Pancreas (tissue), 10 donors: ENCODE measurements at regions not wholly inside any gene's neighbourhood (a gene's known extent, or its start where the extent isn't known, plus 50 kb on each side); places are given as distances from the start of the nearest gene placed in this dataset.
A peak's percentile ranks its signal among the peaks of the same experiment; 100 is the strongest.

Source experiments
- ATAC-seq, 4 donors: fragments of 200-7000 bp; cut with Tn5 transposase; one replicate each; pipeline versions ENCODE4 v1.8.0 to v1.9.1; 2020; ENCODE audit warnings: mild to moderate bottlenecking in 4 of 4, moderate library complexity in 4 of 4
- DNase-seq, 6 donors: peaks; one replicate each; pipeline ENCODE4 v3.0.0-alpha.2; 2020
- FAIRE-seq: peaks from 2 replicates; lab custom pipeline; 2012; peaks lifted over from hg19 to GRCh38; lab: Jason Lieb, UNC
- H3K27ac ChIP-seq, 4 donors: fragments of 200-600 bp; sonication (generic); 1 replicate in 3 of 4; 2 replicates in 1 of 4; pipeline versions ENCODE4 v1.5.0 to v1.8.0; 2020
- H3K27me3 ChIP-seq, 4 donors: fragments of 200-600 bp; one replicate each; pipeline ENCODE4 v1.8.0; 2021
- H3K36me3 ChIP-seq, 3 donors: fragments of 200-600 bp; sonication (generic) in 1 of 3; one replicate each; pipeline versions ENCODE4 v1.5.0 to v1.8.0; 2020 to 2021
- H3K4me1 ChIP-seq, 3 donors: fragments of 200-600 bp; one replicate each; pipeline ENCODE4 v1.8.0; 2021
- H3K4me3 ChIP-seq, 4 donors: fragments of 200-600 bp; sonication (generic) in 2 of 4; one replicate each; pipeline versions ENCODE4 v1.5.0 to v1.8.0; 2020 to 2021
- H3K9me3 ChIP-seq, 4 donors: fragments of 200-600 bp; one replicate each; pipeline ENCODE4 v1.8.0; 2021
- CTCF ChIP-seq, 4 donors: fragments of 200-600 bp; sonication (generic) in 3 of 4; IDR thresholded peaks; one replicate each; pipeline versions ENCODE4 v1.5.0 to v1.8.0; 2021; ENCODE audit warnings: antibody characterized with exemption in 4 of 4
- WGBS, 2 donors: extraction: QIAGEN DNeasy Blood & Tissue Kit; methylation state at CpG; one replicate each; pipeline ENCODE4 v1.1.7; 2013; 5-methylcytosine and 5-hydroxymethylcytosine counted together
- intact Hi-C, 3 donors: fragments of 100-400 bp; cut with DNase I; formaldehyde crosslinking; loops; one replicate each; pipeline versions ENCODE4 v1.11.1 to v1.14.2; 2022
- donor health status: healthy with polysubstance abuse.
- donor health status: DM: no; HTN: no; CAD: no; lungs with moderate emphysema.
- donor health status: DM: no; HTN: no; CAD: no.
- donor health status: control.
- donor health status: control.
- donor health status: Bipolar disorder and iron deficiency.
- donor health status: DM: yes; HTN: yes; CAD: no.
- donor health status: DM: no; HTN: no; CAD: no.
- donor health status: DM: no; HTN: no; CAD: no.
- donor health status: DM: yes; HTN: yes; CAD: no.

- 43 to 46% methylated on average over 8 of the region's 8 CpGs for WGBS, 2 donors
- no peaks in the 10 kb centered on the region for H3K9me3 ChIP-seq
- no peak overlapping the region for H3K27ac ChIP-seq
- ATAC-seq (peak in 3 of 4 donors; percentile 39 to 61 (median 51)), DNase-seq (no peak), FAIRE-seq (no peak)
- H3K4me1 ChIP-seq = peaks cover 0 to 11% (median 5%) of the 10 kb centered on the region in 3 donors
- no peak overlapping the region for H3K4me3 ChIP-seq
- no peaks in the 10 kb centered on the region for H3K36me3 ChIP-seq
- intact Hi-C loops = no loop called here
- H3K27me3 ChIP-seq = no peaks in the 10 kb centered on the region
- TF ChIP-seq CTCF (IDR thresholded peaks at IDR 0.05) = no peak
Observed at GRCh38 chr5:115389034-115389798, 92.8 kb upstream of the CCDC112 start.

GRCh38 chr5:115388240-115388639 is 91.8 kb upstream of the CCDC112 start:
- intact Hi-C loops = no loop called here
- ATAC-seq = peak in 2 of 4 donors; percentile 31 to 45
- Histone ChIP-seq H3K36me3 (no peaks in the 10 kb centered on the region), H3K4me1 (peaks cover 0 to 11% (median 5%) of the 10 kb centered on the region in 3 donors), H3K4me3 (no peak overlapping the region), H3K27me3 (no peaks in the 10 kb centered on the region), H3K9me3 (no peaks in the 10 kb centered on the region), H3K27ac (no peak overlapping the region)
- FAIRE-seq = no peak
- TF ChIP-seq CTCF (IDR thresholded peaks at IDR 0.05) = no peak
- 68 to 75% methylated on average over 4 of the region's 4 CpGs for WGBS, 2 donors
- no peak for DNase-seq

GRCh38 chr5:115387816-115388215 is 91.4 kb upstream of the CCDC112 start:
- intact Hi-C loops = no loop called here
- 29 to 39% methylated on average over 2 of the region's 2 CpGs for WGBS, 2 donors
- Histone ChIP-seq H3K4me3 (no peak overlapping the region), H3K4me1 (peaks cover 0 to 11% (median 5%) of the 10 kb centered on the region in 3 donors), H3K27ac (no peak overlapping the region), H3K36me3 (no peaks in the 10 kb centered on the region), H3K9me3 (no peaks in the 10 kb centered on the region), H3K27me3 (no peaks in the 10 kb centered on the region)
- TF ChIP-seq CTCF (IDR thresholded peaks at IDR 0.05) = no peak
- ATAC-seq = no peak
- FAIRE-seq = no peak
- DNase-seq = no peak

GRCh38 chr5:115386657-115387056 is 90.2 kb upstream of the CCDC112 start:
- H3K4me3 ChIP-seq = no peak overlapping the region
- 91 to 95% methylated on average over 2 of the region's 2 CpGs for WGBS, 2 donors
- no peak for TF ChIP-seq CTCF (IDR thresholded peaks at IDR 0.05)
- FAIRE-seq (no peak), ATAC-seq (no peak), DNase-seq (no peak)
- H3K27ac ChIP-seq = no peak overlapping the region
- no peaks in the 10 kb centered on the region for H3K27me3 ChIP-seq
- no peaks in the 10 kb centered on the region for H3K9me3 ChIP-seq
- H3K4me1 ChIP-seq = peaks cover 0 to 6% (median 5%) of the 10 kb centered on the region in 3 donors
- intact Hi-C loops = no loop called here
- no peaks in the 10 kb centered on the region for H3K36me3 ChIP-seq
